Nephron (organoid): ENCODE measurements at regions not wholly inside any gene's neighbourhood (a gene's known extent, or its start where the extent isn't known, plus 50 kb on each side); places are given as distances from the start of the nearest gene placed in this dataset.
"Not testable (repeated sequence)": the region's sequence is repeated elsewhere in the genome, so short reads cannot be mapped to it uniquely, and the experiment has no call there.

Experiments used
- H3K27ac Mint-ChIP-seq, 3 experiments: 2 replicates each; pipeline ENCODE4 v1.8.0; 2020; ENCODE audit warnings: mixed read lengths in 3 of 3, mild to moderate bottlenecking in 2 of 3, moderate library complexity in 1 of 3
- H3K27me3 Mint-ChIP-seq: 2 replicates; pipeline ENCODE4 v1.8.0; 2021; ENCODE audit warnings: low read depth, mild to moderate bottlenecking, moderate library complexity, mixed read lengths
- H3K36me3 Mint-ChIP-seq: 2 replicates; pipeline ENCODE4 v1.8.0; 2020; ENCODE audit warnings: low read depth, mixed read lengths
- H3K4me1 Mint-ChIP-seq: 2 replicates; pipeline ENCODE4 v1.8.0; 2020; ENCODE audit warnings: mixed read lengths
- H3K4me3 Mint-ChIP-seq, 3 experiments: 2 replicates each; pipeline ENCODE4 v1.8.0; 2020; ENCODE audit warnings: mild to moderate bottlenecking in 3 of 3, mixed read lengths in 3 of 3, moderate library complexity in 2 of 3
- H3K9me3 Mint-ChIP-seq: 2 replicates; pipeline ENCODE4 v1.8.0; 2020; ENCODE audit warnings: mixed read lengths
- TF ChIP-seq, protein P1 (sequence below), 3 experiments: fragments of 200-600 bp; sonication (generic); IDR thresholded peaks; one replicate each; pipeline ENCODE4 v1.5.0; 2021; ENCODE audit warnings: antibody characterized with exemption in 3 of 3; ENCODE audit not compliant: unreplicated experiment in 3 of 3

DNA sequence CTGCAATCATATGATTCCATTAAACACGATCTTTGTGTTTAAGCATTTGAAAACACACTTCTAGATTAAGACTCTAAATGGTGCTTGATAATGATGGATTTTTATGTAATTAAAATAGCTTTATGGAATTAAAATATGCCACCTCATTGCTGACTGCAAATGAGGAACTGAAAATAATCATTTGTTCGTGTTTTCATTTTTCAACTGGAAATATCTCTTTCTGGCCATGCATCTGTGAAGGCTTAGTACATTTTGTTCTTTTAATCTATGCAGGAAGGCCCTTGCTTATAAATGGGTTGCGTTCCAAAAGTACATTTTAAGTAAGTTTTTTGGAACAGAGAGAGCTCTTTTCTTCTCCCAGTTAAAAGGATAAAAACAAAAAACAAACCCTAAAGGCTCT is 125.5 kb downstream of the MC4R start:
- Mint-ChIP-seq H3K9me3 (no peaks in the 10 kb centered on the region), H3K4me3 (no peak overlapping the region), H3K4me1 (peaks cover 12% of the 10 kb centered on the region), H3K36me3 (no peaks in the 10 kb centered on the region), H3K27ac (no peak overlapping the region), H3K27me3 (no peaks in the 10 kb centered on the region)
- TF ChIP-seq, protein P1, sequence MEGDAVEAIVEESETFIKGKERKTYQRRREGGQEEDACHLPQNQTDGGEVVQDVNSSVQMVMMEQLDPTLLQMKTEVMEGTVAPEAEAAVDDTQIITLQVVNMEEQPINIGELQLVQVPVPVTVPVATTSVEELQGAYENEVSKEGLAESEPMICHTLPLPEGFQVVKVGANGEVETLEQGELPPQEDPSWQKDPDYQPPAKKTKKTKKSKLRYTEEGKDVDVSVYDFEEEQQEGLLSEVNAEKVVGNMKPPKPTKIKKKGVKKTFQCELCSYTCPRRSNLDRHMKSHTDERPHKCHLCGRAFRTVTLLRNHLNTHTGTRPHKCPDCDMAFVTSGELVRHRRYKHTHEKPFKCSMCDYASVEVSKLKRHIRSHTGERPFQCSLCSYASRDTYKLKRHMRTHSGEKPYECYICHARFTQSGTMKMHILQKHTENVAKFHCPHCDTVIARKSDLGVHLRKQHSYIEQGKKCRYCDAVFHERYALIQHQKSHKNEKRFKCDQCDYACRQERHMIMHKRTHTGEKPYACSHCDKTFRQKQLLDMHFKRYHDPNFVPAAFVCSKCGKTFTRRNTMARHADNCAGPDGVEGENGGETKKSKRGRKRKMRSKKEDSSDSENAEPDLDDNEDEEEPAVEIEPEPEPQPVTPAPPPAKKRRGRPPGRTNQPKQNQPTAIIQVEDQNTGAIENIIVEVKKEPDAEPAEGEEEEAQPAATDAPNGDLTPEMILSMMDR (IDR thresholded peaks at IDR 0.05; ENCODE audit: unreplicated experiment in 3 of 3): no peak

DNA sequence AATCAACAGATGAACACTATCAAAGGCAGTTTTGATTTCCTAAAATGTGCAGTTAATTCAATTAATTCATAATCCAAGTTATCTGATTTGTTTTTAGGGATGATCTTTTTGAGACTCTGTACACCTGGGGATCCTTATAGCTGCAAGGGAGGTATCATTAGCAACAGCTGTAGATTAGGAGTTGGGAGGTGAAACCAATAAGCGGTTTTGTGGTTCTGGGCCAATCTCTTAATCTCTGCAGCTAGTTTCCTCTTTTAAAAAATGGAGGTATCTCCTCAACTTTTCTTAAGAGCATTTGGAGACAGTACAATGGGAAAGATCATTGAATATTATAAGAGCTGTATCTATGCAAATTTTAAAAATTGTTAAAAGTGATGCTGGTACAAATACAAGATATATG is 126.0 kb downstream of the MC4R start:
- H3K9me3 Mint-ChIP-seq: no peaks in the 10 kb centered on the region
- no peaks in the 10 kb centered on the region for H3K36me3 Mint-ChIP-seq
- no peaks in the 10 kb centered on the region for H3K27me3 Mint-ChIP-seq
- TF ChIP-seq, protein P1 (IDR thresholded peaks at IDR 0.05; ENCODE audit: unreplicated experiment in 3 of 3): no peak
- H3K4me3 Mint-ChIP-seq: no peak overlapping the region
- peaks cover 12% of the 10 kb centered on the region for H3K4me1 Mint-ChIP-seq
- no peak overlapping the region for H3K27ac Mint-ChIP-seq

DNA sequence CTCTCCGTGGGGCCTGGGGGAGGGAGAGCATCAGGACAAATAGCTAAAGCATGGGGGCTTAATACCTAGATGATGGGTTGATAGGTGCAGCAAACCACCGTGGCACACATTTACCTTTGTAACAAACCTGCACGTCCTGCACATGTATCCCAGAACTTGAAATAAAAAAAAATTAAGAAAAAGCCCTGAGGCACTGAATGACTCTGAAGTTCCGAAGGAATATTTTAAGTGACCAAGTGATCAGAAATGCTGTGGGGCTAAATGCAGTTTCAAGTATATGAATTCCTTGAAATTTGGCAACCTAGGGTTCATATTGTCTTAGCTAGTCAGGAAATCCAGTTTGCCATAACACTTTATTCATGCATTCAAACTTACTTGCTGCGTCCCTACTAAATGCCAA is 127.5 kb downstream of the MC4R start:
- Mint-ChIP-seq H3K27me3 (no peaks in the 10 kb centered on the region), H3K9me3 (no peaks in the 10 kb centered on the region), H3K27ac (no peak overlapping the region), H3K4me3 (no peak overlapping the region), H3K36me3 (no peaks in the 10 kb centered on the region), H3K4me1 (peaks cover 12% of the 10 kb centered on the region)
- TF ChIP-seq, protein P1 (IDR thresholded peaks at IDR 0.05; ENCODE audit: unreplicated experiment in 3 of 3): no peak

DNA sequence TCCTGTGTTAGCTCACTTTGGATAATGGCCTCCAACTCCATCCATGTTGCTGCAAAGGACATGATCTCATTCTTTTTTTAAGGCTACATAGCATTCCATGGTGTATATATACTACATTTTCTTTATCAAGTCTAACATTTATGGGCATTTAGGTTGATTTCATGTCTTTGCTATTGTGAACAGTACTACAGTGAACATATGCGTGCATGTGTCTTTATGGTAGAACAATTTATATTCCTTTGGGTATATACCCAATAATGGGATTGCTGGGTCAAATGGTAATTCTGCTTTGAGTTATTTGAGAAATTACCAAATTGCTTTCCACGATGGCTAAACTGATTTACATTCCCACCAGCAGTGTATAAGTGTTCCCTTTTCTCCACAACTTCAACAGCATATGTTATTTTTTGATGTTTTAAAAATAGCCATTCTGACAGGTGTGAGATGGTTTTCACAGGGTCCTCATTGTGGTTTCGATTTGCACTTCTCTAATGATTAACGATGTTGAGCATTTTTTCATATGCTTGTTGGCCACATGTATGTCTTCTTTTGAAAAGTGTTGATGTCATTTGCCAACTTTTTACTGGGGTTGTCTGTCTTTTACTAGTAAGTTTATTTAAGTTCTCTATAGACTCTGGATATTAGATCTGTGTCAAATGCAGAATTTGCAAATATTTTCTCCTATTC is 133.4 kb downstream of the MC4R start:
- H3K9me3 Mint-ChIP-seq, H3K27ac Mint-ChIP-seq, H3K4me1 Mint-ChIP-seq, H3K4me3 Mint-ChIP-seq, H3K36me3 Mint-ChIP-seq, H3K27me3 Mint-ChIP-seq: not testable (repeated sequence)

DNA sequence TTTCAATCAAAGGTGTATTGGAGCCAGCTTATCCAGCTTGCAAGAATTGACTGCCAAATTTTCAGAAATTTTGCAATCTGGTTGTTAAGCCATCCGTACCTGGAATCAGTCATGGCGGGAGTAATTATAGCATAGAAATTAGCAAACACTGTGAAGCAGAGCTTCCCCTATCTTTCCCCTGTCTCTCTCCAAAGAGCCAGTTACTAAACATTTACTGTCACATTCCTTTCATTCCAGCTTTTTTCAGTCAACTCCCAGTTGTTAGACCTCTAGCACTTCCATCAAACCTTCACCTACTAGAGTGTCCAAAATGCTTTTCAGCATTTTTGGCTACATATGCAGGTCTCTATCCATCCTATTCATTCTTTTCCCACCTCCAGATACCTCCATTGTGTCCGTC is 137.4 kb downstream of the MC4R start:
- Mint-ChIP-seq H3K36me3 (no peaks in the 10 kb centered on the region), H3K4me3 (no peak overlapping the region), H3K27me3 (no peaks in the 10 kb centered on the region), H3K27ac (no peak overlapping the region), H3K4me1 (no peaks in the 10 kb centered on the region), H3K9me3 (no peaks in the 10 kb centered on the region)
- TF ChIP-seq, protein P1 (IDR thresholded peaks at IDR 0.05; ENCODE audit: unreplicated experiment in 3 of 3): no peak

DNA sequence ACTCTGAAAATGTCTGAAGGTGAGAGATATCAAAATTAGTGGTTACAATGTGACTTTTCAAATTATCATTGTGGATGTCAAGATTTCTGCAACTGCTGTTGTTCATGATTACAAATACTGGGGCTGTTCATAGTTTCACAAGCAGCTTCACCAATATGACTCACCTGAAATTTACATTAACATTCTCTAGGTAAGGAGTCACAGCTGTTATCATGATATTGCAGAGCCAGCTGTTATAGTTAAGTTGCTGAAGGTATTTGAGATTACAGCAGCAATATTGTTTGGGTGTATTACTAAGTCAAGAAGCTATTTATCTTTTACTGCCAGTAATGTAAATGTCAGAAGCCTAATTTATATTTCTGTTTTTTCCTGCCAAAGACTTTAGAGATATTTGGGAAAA is 140.0 kb downstream of the MC4R start:
- Mint-ChIP-seq H3K27ac (no peak overlapping the region), H3K4me1 (no peaks in the 10 kb centered on the region), H3K4me3 (no peak overlapping the region), H3K27me3 (no peaks in the 10 kb centered on the region), H3K9me3 (no peaks in the 10 kb centered on the region), H3K36me3 (no peaks in the 10 kb centered on the region)
- TF ChIP-seq, protein P1 (IDR thresholded peaks at IDR 0.05; ENCODE audit: unreplicated experiment in 3 of 3): no peak
